OCI-LY7 (cell line): ENCODE measurements at regions not wholly inside any gene's neighbourhood (a gene's known extent, or its start where the extent isn't known, plus 50 kb on each side); places are given as distances from the start of the nearest gene placed in this dataset.

Experiments used
- BruUV-seq: library from RNA; stranded (reverse); fragments of 400-500 nt; replicated peaks from 2 replicates; lab custom pipeline; 2021; lab: Mats Ljungman, UMichigan
- CTCF ChIA-PET: fragments of 300-600 bp; sonication (Branson Sonifier 250); formaldehyde crosslinking; loops from one replicate; lab custom pipeline; 2022; ENCODE audit warnings: antibody characterized with exemption; ENCODE audit not compliant: unreplicated experiment; lab: Charles Lee
- POLR2A ChIA-PET: fragments of 300-600 bp; sonication (Branson Sonifier 250); formaldehyde crosslinking; loops from one replicate; lab custom pipeline; 2022; ENCODE audit warnings: antibody characterized with exemption; lab: Charles Lee
- DNase-seq: peaks from one replicate; pipeline ENCODE4 v3.0.0-alpha.2; 2015; ENCODE audit warnings: low spot score
- H2AFZ ChIP-seq: fragments of 200-600 bp; sonication (generic), shearing (Covaris generic); 2 replicates; pipeline ENCODE4 v1.6.1; 2014; ENCODE audit warnings: mild to moderate bottlenecking, antibody characterized with exemption, low read length, moderate library complexity
- H3K27ac ChIP-seq: fragments of 200-600 bp; sonication (generic); 2 replicates; pipeline ENCODE4 v1.5.1; 2014; ENCODE audit warnings: mixed run types, low read depth, mild to moderate bottlenecking, moderate library complexity, low read length, inconsistent platforms; ENCODE audit not compliant: poor library complexity, severe bottlenecking
- H3K36me3 ChIP-seq: fragments of 200-600 bp; sonication (generic); 2 replicates; pipeline ENCODE4 v1.6.1; 2014; ENCODE audit warnings: mild to moderate bottlenecking, antibody characterized with exemption, low read length, moderate library complexity, mixed read lengths; ENCODE audit not compliant: insufficient read depth
- H3K4me1 ChIP-seq: fragments of 200-600 bp; sonication (generic); 2 replicates; pipeline ENCODE4 v1.5.1; 2014; ENCODE audit warnings: mild to moderate bottlenecking, low read length; ENCODE audit not compliant: insufficient read depth, poor library complexity, severe bottlenecking
- H3K4me2 ChIP-seq: fragments of 200-600 bp; sonication (generic); 2 replicates; pipeline ENCODE4 v1.6.1; 2014; ENCODE audit warnings: mild to moderate bottlenecking, low read length
- H3K4me3 ChIP-seq: fragments of 200-600 bp; sonication (generic); 2 replicates; pipeline ENCODE4 v1.5.1; 2014; ENCODE audit warnings: mild to moderate bottlenecking, low read depth, low read length; ENCODE audit not compliant: poor library complexity, severe bottlenecking
- H3K79me2 ChIP-seq: fragments of 200-600 bp; sonication (generic); 2 replicates; pipeline ENCODE4 v1.6.1; 2016; ENCODE audit warnings: low read depth, mild to moderate bottlenecking, low read length, moderate library complexity, mixed read lengths; ENCODE audit not compliant: insufficient read depth
- H3K9me2 ChIP-seq: fragments of 200-600 bp; sonication (generic); 2 replicates; pipeline ENCODE4 v1.6.1; 2016; ENCODE audit warnings: mild to moderate bottlenecking, low read length, mixed read lengths; ENCODE audit not compliant: insufficient read depth
- H3K9me3 ChIP-seq: fragments of 200-600 bp; sonication (generic); 2 replicates; pipeline ENCODE4 v1.6.1; 2014; ENCODE audit warnings: mild to moderate bottlenecking, mixed run types, low read length, mixed read lengths
- H4K20me1 ChIP-seq: fragments of 200-600 bp; sonication (generic); 2 replicates; pipeline ENCODE4 v1.6.1; 2014; ENCODE audit warnings: mild to moderate bottlenecking, antibody characterized with exemption, low read length, moderate library complexity, mixed read lengths; ENCODE audit not compliant: insufficient read depth
- EZH2phosphoT487 ChIP-seq: fragments of 200-600 bp; sonication (generic); IDR thresholded peaks from 2 replicates; pipeline ENCODE4 v1.6.1; 2018; ENCODE audit warnings: low read depth, borderline replicate concordance, mild to moderate bottlenecking, mixed run types, antibody characterized with exemption, low read length, moderate library complexity, mixed read lengths
- intact Hi-C: fragments of 100-400 bp; cut with micrococcal nuclease; formaldehyde crosslinking; loops from one replicate; pipeline ENCODE4 v1.10.0; 2022; ENCODE audit not compliant: unreplicated experiment
- TF ChIP-seq, protein P1 (sequence below): fragments of 200-600 bp; sonication (generic); conservative IDR thresholded peaks from 2 replicates; pipeline ENCODE4 v1.5.1; 2014; ENCODE audit warnings: mild to moderate bottlenecking, antibody characterized with exemption, low read length, moderate library complexity, mixed read lengths

DNA sequence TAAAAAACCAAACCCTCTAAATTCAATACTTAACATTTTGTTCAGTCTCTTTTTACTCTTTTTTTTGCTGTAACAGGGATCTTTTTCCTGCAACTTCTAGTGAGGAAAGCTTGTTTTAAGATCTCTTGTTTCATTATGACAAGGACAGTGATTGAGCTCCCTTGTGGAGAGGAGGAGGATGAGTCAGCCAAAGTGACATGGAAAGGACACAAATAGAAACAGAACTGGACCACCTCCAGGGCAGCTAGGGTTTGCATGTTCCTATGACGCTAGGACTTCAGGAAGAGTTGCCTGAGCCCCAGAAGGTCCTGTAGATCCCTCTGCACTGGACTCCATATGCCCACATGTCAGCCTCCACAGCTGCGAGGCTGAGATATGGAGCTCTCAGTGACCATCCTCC is 212.6 kb upstream of the FAM78B start:
- ChIA-PET POLR2A (interaction anchor here (0.6 kb wide), 1 partner anchor 193 kb away, joined by 3 read pairs; no protein-coding TSS in a partner anchor), CTCF (no interaction called here)
- intact Hi-C loops, result no loop called here
- Histone ChIP-seq H3K4me1 (no peaks in the 10 kb centered on the region), H3K36me3 (no peaks in the 10 kb centered on the region), H3K4me3 (no peak overlapping the region), H3K4me2 (no peak overlapping the region), H4K20me1 (no peaks in the 10 kb centered on the region), H2AFZ (no peak overlapping the region), H3K27ac (no peak overlapping the region), H3K9me2 (no peaks in the 10 kb centered on the region), H3K9me3 (no peaks in the 10 kb centered on the region), H3K79me2 (no peaks in the 10 kb centered on the region)
- TF ChIP-seq, protein P1, sequence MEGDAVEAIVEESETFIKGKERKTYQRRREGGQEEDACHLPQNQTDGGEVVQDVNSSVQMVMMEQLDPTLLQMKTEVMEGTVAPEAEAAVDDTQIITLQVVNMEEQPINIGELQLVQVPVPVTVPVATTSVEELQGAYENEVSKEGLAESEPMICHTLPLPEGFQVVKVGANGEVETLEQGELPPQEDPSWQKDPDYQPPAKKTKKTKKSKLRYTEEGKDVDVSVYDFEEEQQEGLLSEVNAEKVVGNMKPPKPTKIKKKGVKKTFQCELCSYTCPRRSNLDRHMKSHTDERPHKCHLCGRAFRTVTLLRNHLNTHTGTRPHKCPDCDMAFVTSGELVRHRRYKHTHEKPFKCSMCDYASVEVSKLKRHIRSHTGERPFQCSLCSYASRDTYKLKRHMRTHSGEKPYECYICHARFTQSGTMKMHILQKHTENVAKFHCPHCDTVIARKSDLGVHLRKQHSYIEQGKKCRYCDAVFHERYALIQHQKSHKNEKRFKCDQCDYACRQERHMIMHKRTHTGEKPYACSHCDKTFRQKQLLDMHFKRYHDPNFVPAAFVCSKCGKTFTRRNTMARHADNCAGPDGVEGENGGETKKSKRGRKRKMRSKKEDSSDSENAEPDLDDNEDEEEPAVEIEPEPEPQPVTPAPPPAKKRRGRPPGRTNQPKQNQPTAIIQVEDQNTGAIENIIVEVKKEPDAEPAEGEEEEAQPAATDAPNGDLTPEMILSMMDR, result no peak
- no peak for TF ChIP-seq EZH2phosphoT487
- DNase-seq, result no peak
- BruUV-seq, result no TSS peak

GRCh38 chr1:166383137-166383536 is 216.3 kb upstream of the FAM78B start:
- Histone ChIP-seq H3K27ac (no peak overlapping the region), H3K9me3 (no peaks in the 10 kb centered on the region), H3K4me2 (no peak overlapping the region), H3K79me2 (no peaks in the 10 kb centered on the region), H3K9me2 (no peaks in the 10 kb centered on the region), H3K4me3 (no peak overlapping the region), H3K36me3 (no peaks in the 10 kb centered on the region), H2AFZ (no peak overlapping the region), H4K20me1 (no peaks in the 10 kb centered on the region), H3K4me1 (no peaks in the 10 kb centered on the region)
- POLR2A ChIA-PET, result interaction anchor here (0.7 kb wide), 1 partner anchor 32 kb away, joined by 3 read pairs; no protein-coding TSS in a partner anchor
- DNase-seq, result no peak
- intact Hi-C loops, result no loop called here
- CTCF ChIA-PET, result no interaction called here
- no TSS peak for BruUV-seq
- TF ChIP-seq, protein P1, result no peak
- no peak for TF ChIP-seq EZH2phosphoT487

DNA sequence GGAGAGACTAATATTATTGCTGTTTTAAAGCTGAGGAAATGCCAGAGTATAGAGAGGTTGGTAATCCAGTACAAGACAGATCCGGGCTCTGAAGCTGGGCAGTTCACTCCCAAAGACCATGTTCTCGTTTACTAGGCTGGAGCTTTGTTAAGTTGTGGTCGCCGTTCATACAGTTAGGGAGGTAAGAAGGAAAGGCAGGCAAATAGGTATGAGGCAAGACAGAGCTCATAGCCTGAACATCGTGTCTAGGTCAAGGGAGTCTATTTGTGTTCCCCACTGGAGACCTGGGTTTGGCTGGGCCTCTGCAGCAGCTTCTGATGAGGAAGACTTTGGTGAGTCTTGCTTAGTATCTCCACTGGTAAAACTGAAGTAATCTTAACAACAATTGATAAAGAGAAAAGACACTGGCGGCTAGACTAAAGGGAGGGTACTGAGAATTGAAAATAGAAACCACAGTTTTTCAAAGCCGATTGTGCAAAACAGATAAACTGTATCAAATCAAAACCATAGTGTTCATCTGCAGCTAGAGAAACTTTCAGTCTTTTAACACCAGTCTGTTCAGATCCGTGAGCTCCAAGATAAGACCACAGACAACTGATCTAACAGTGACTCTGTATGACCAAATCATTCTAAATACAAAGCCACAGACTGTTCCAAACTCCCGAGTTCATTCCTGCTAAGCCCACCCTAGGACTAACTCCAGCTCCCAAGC is 217.0 kb upstream of the FAM78B start:
- H3K4me2 ChIP-seq, result no peak overlapping the region
- DNase-seq, result no peak
- no peaks in the 10 kb centered on the region for H3K4me1 ChIP-seq
- TF ChIP-seq, protein P1, result no peak
- TF ChIP-seq EZH2phosphoT487, result no peak
- H3K9me2 ChIP-seq, result no peaks in the 10 kb centered on the region
- ChIA-PET CTCF (no interaction called here), POLR2A (interaction anchor here (0.7 kb wide), 1 partner anchor 33 kb away, joined by 3 read pairs; no protein-coding TSS in a partner anchor)
- H3K9me3 ChIP-seq, result no peaks in the 10 kb centered on the region
- no peak overlapping the region for H2AFZ ChIP-seq
- no peaks in the 10 kb centered on the region for H3K79me2 ChIP-seq
- no peaks in the 10 kb centered on the region for H3K36me3 ChIP-seq
- no peak overlapping the region for H3K4me3 ChIP-seq
- no TSS peak for BruUV-seq
- no peaks in the 10 kb centered on the region for H4K20me1 ChIP-seq
- intact Hi-C loops, result no loop called here
- H3K27ac ChIP-seq, result no peak overlapping the region
